K562 (cell line): ENCODE measurements at regions not wholly inside any gene's neighbourhood (a gene's known extent, or its start where the extent isn't known, plus 50 kb on each side); places are given as distances from the start of the nearest gene placed in this dataset.

ENCODE experiments used
- ELF2 ChIP-seq: fragments of 250-450 bp; sonication (Bioruptor Pico); IDR thresholded peaks from 2 replicates; pipeline ENCODE4 v1.5.0; 2021; ENCODE audit warnings: mild to moderate bottlenecking
- FOXJ3 ChIP-seq: sonication (generic); formaldehyde crosslinking; IDR thresholded peaks from 2 replicates; pipeline ENCODE4 v1.4.0; 2020; ENCODE audit warnings: mild to moderate bottlenecking, missing genetic modification reagents
- HBP1 ChIP-seq: fragments of 450-650 bp; formaldehyde crosslinking; IDR thresholded peaks from 2 replicates; pipeline ENCODE4 v1.4.0; 2022; ENCODE audit warnings: missing genetic modification characterization
- HDAC1 ChIP-seq, 2 experiments: fragments of 450-650 bp; IDR thresholded peaks; 2 replicates each; pipeline ENCODE4 v1.6.1; 2016 to 2017; ENCODE audit warnings: inconsistent platforms in 1 of 2, mild to moderate bottlenecking in 1 of 2, moderate library complexity in 1 of 2
- KLF16 ChIP-seq: IDR thresholded peaks from 2 replicates; pipeline ENCODE4 v1.6.1; 2016; ENCODE audit warnings: antibody characterized with exemption
- MAFF ChIP-seq: IDR thresholded peaks from 2 replicates; pipeline ENCODE4 v1.6.1; 2012; ENCODE audit warnings: low read length, improper control_type of control experiment
- MTA3 ChIP-seq: fragments of 450-650 bp; formaldehyde crosslinking; IDR thresholded peaks from 2 replicates; pipeline ENCODE4 v1.6.1; 2017; ENCODE audit warnings: mild to moderate bottlenecking, borderline replicate concordance
- POLR2AphosphoS5 ChIP-seq: IDR thresholded peaks from 2 replicates; pipeline ENCODE4 v1.6.1; 2011; ENCODE audit warnings: mild to moderate bottlenecking, low read depth, low read length, moderate library complexity; ENCODE audit not compliant: control insufficient read depth, insufficient read depth
- SRSF1 ChIP-seq: fragments of 200-400 bp; formaldehyde crosslinking; IDR thresholded peaks from 2 replicates; pipeline ENCODE4 v1.6.1; 2017; ENCODE audit warnings: mild to moderate bottlenecking, low read depth, low read length, moderate library complexity
- ZNF324 ChIP-seq: fragments of 250-450 bp; sonication (Bioruptor Pico); IDR thresholded peaks from 2 replicates; pipeline ENCODE4 v1.4.0; 2020; ENCODE audit warnings: mild to moderate bottlenecking
- ZNF507 ChIP-seq: conservative IDR thresholded peaks from 2 replicates; pipeline ENCODE4 v1.6.1; 2017; ENCODE audit warnings: missing genetic modification characterization, missing compliant biosample characterization
- TF ChIP-seq, protein P1 (sequence below): fragments of 250-450 bp; sonication (Bioruptor Pico); IDR thresholded peaks from 2 replicates; pipeline ENCODE4 v1.5.0; 2021; ENCODE audit warnings: mild to moderate bottlenecking, borderline replicate concordance
- TF ChIP-seq, protein P2 (sequence below): fragments of 250-450 bp; sonication (Bioruptor Pico); IDR thresholded peaks from 2 replicates; pipeline ENCODE4 v1.8.0; 2021; ENCODE audit warnings: borderline replicate concordance, mild to moderate bottlenecking, moderate library complexity; ENCODE audit not compliant: poor library complexity, severe bottlenecking

GRCh38 chr1:209388358-209388757, 195.2 kb upstream of the CAMK1G start:
- no peak for TF ChIP-seq ZNF324 (CRISPR knock-in tag)
- no peak for TF ChIP-seq SRSF1
- TF ChIP-seq MAFF, result no peak
- no peak for TF ChIP-seq MTA3
- no peak for TF ChIP-seq ELF2
- TF ChIP-seq, protein P1, sequence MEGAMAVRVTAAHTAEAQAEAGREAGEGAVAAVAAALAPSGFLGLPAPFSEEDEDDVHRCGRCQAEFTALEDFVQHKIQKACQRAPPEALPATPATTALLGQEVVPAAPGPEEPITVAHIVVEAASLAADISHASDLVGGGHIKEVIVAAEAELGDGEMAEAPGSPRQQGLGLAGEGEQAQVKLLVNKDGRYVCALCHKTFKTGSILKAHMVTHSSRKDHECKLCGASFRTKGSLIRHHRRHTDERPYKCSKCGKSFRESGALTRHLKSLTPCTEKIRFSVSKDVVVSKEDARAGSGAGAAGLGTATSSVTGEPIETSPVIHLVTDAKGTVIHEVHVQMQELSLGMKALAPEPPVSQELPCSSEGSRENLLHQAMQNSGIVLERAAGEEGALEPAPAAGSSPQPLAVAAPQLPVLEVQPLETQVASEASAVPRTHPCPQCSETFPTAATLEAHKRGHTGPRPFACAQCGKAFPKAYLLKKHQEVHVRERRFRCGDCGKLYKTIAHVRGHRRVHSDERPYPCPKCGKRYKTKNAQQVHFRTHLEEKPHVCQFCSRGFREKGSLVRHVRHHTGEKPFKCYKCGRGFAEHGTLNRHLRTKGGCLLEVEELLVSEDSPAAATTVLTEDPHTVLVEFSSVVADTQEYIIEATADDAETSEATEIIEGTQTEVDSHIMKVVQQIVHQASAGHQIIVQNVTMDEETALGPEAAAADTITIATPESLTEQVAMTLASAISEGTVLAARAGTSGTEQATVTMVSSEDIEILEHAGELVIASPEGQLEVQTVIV (CRISPR knock-in tag), result no peak
- TF ChIP-seq FOXJ3, result no peak
- no peak for TF ChIP-seq HBP1 (CRISPR knock-in tag)
- TF ChIP-seq POLR2AphosphoS5, result no peak
- TF ChIP-seq, protein P2, sequence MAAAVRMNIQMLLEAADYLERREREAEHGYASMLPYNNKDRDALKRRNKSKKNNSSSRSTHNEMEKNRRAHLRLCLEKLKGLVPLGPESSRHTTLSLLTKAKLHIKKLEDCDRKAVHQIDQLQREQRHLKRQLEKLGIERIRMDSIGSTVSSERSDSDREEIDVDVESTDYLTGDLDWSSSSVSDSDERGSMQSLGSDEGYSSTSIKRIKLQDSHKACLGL, result no peak
- TF ChIP-seq HDAC1 (IDR thresholded peaks at IDR 0.05), result no peak
- TF ChIP-seq KLF16, result no peak
- TF ChIP-seq ZNF507 (tag), result no peak
